AG04450 (cell line): ENCODE measurements at regions not wholly inside any gene's neighbourhood (a gene's known extent, or its start where the extent isn't known, plus 50 kb on each side); places are given as distances from the start of the nearest gene placed in this dataset.
A peak's percentile ranks its signal among the peaks of the same experiment; 100 is the strongest.

ENCODE experiments used
- CTCF ChIA-PET: fragments of 300-600, 350-600 bp; formaldehyde crosslinking; extraction: SDS; loops from one replicate; lab custom pipeline; 2022; ENCODE audit warnings: antibody characterized with exemption, inconsistent platforms; lab: Charles Lee
- POLR2A ChIA-PET: fragments of 350-600 bp; formaldehyde crosslinking; extraction: SDS; loops from one replicate; lab custom pipeline; 2021; ENCODE audit warnings: antibody characterized with exemption, inconsistent platforms; lab: Yijun Ruan, JAX
- DNase-seq: peaks from one replicate; pipeline ENCODE4 v3.0.0-alpha.2; 2011; ENCODE audit warnings: low read depth, low spot score
- H3K27ac ChIP-seq: one replicate; pipeline ENCODE4 v1.5.1; 2012; ENCODE audit warnings: low read depth, low read length, control low read depth
- H3K27me3 ChIP-seq: one replicate; pipeline ENCODE4 v1.6.0; 2012; ENCODE audit warnings: low read length; ENCODE audit not compliant: control insufficient read depth, insufficient read depth
- H3K4me3 ChIP-seq: 2 replicates; pipeline ENCODE4 v1.5.1; 2011; ENCODE audit warnings: mild to moderate bottlenecking, low read depth, low read length, control low read depth
- H3K9me3 ChIP-seq: 2 replicates; pipeline ENCODE4 v1.5.1; 2012; ENCODE audit warnings: low read length; ENCODE audit not compliant: control insufficient read depth, insufficient read depth
- CTCF ChIP-seq: IDR thresholded peaks from 2 replicates; pipeline ENCODE4 v1.5.1; 2011; ENCODE audit warnings: low read depth, low read length, control low read depth, inconsistent platforms

GRCh38 chr5:111863801-111864200 lies 106.8 kb upstream of the NREP start:
- CTCF ChIA-PET: no interaction called here
- no peak for DNase-seq
- TF ChIP-seq CTCF: no peak

GRCh38 chr5:111859533-111860270 lies 102.7 kb upstream of the NREP start:
- Histone ChIP-seq H3K27me3 (no peaks in the 10 kb centered on the region), H3K9me3 (no peaks in the 10 kb centered on the region), H3K4me3 (no peak overlapping the region), H3K27ac (no peak overlapping the region)
- CTCF ChIA-PET: interaction anchor here (0.6 kb wide), 1 partner anchor 287 kb away, joined by 3 read pairs; no protein-coding TSS in a partner anchor
- POLR2A ChIA-PET: no interaction called here
- no peak for TF ChIP-seq CTCF
- DNase-seq: peak; percentile 69

More at GRCh38 chr5:111863801-111864200, 106.8 kb upstream of the NREP start:
- POLR2A ChIA-PET: no interaction called here
- Histone ChIP-seq H3K27ac (no peak overlapping the region), H3K9me3 (no peaks in the 10 kb centered on the region), H3K4me3 (no peak overlapping the region), H3K27me3 (no peaks in the 10 kb centered on the region)

- Histone ChIP-seq H3K9me3 (no peaks in the 10 kb centered on the region), H3K4me3 (no peak overlapping the region), H3K27me3 (no peaks in the 10 kb centered on the region), H3K27ac (no peak overlapping the region)
- no peak for DNase-seq
- POLR2A ChIA-PET: no interaction called here
- no peak for TF ChIP-seq CTCF
- CTCF ChIA-PET: interaction anchor here (0.6 kb wide), 1 partner anchor 287 kb away, joined by 3 read pairs; no protein-coding TSS in a partner anchor
Observed at GRCh38 chr5:111859031-111859430, 102.0 kb upstream of the NREP start.

- no peaks in the 10 kb centered on the region for H3K9me3 ChIP-seq
- H3K27ac ChIP-seq: no peak overlapping the region
- TF ChIP-seq CTCF: peak; percentile 9; the same call in 1 of the 2 replicates
- H3K4me3 ChIP-seq: no peak overlapping the region
- no peaks in the 10 kb centered on the region for H3K27me3 ChIP-seq
- ChIA-PET POLR2A (interaction anchor here (1.7 kb wide), 1 partner anchor 100 kb away, joined by 5 read pairs; no protein-coding TSS in a partner anchor), CTCF (interaction anchor here (0.7 to 1.8 kb wide), 5 partner anchors 28 to 326 kb away, joined by 3 to 5 read pairs (median 4); no protein-coding TSS in a partner anchor)
- DNase-seq: no peak
Observed at GRCh38 chr5:111857623-111858022, 100.6 kb upstream of the NREP start.

GRCh38 chr5:111856876-111857466 lies 100.0 kb upstream of the NREP start:
- no peak for DNase-seq
- ChIA-PET POLR2A (interaction anchor here (1.7 kb wide), 1 partner anchor 99 kb away, joined by 5 read pairs; no protein-coding TSS in a partner anchor), CTCF (interaction anchor here (0.7 to 1.8 kb wide), 4 partner anchors 27 to 289 kb away, joined by 3 to 5 read pairs (median 4); no protein-coding TSS in a partner anchor)
- no peak for TF ChIP-seq CTCF
- Histone ChIP-seq H3K9me3 (no peaks in the 10 kb centered on the region), H3K27me3 (no peaks in the 10 kb centered on the region), H3K27ac (no peak overlapping the region), H3K4me3 (no peak overlapping the region)
